ENCODE measurements at regions not wholly inside any gene's neighbourhood (a gene's known extent, or its start where the extent isn't known, plus 50 kb on each side); places are given as distances from the start of the nearest gene placed in this dataset.

DNA sequence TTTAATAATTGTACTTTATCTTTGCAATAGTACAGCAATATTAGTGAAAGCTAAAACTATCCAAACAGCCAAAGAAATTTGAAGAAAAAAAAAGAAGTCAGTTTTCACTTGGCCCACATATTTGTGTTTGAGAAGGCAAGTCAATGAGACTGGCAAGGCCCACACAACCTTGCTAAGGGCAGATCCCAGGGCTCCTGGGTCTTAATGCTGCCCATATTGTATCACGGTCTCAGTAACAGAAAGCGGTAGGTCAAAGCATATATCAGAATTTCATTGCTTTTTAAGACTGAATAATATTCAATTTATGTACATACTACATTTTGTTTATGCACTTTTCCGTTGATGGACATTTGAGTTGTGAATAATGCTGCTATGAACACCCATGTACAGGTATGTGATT is 262.0 kb upstream of the TOPAZ1 start:
- H3K4me3 Mint-ChIP-seq = no peak overlapping the region

DNA sequence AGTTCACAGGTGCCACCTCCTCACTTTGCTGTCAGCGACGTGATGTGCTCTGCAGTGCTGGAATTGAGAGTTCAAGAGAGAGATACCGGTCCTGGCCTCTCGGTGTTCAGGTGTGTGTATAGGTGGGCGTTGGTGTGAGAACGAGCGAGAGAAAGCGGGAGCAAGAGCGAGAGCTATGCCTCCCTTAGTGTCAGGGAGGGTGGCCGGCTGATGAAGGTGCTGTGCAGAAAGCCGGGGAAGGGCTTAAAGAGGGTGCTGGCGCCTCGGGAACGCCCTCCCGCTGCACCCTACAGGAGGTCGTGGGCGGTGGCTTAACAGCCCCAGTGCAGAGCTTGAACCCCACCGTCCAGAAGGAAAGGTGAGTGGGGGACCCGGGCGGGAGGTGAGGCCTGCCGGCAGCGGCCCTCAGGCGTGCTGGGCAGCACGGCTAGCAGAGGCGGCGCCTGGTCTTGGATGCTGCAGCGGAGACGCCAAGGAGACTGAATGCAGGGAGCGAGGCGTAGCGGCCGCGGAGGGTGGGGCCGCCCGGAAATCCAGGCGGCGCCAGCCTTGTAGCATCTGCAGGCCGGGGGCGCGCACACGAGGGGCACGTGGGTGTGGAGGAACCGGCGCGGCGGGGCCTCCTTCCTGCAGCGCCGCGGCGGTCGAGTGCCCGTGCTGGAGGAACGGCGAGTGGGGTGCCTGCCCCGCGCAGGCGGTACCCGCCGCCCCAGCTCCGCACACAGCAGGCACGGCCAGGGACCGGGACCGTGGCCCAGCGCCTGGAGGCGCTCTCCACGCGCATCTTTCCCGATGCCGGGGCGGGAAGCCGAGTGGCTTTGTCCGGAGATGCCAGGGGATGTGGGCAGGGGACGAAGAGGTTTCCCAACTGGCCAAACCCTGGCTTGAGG is 246.8 kb upstream of the TOPAZ1 start:
- Mint-ChIP-seq H3K27ac (no peak overlapping the region), H3K4me1 (peaks cover 42% of the 10 kb centered on the region), H3K27me3 (ENCODE audit: low read depth, poor library complexity) (peaks cover 80% of the 10 kb centered on the region), H3K9me3 (peaks cover 43% of the 10 kb centered on the region), H3K4me3 (peak overlapping the region; percentile 82), H3K36me3 (ENCODE audit: low read depth) (peaks cover 12% of the 10 kb centered on the region)
- DNase-seq = peak; percentile 63
- TF ChIP-seq, protein P1, sequence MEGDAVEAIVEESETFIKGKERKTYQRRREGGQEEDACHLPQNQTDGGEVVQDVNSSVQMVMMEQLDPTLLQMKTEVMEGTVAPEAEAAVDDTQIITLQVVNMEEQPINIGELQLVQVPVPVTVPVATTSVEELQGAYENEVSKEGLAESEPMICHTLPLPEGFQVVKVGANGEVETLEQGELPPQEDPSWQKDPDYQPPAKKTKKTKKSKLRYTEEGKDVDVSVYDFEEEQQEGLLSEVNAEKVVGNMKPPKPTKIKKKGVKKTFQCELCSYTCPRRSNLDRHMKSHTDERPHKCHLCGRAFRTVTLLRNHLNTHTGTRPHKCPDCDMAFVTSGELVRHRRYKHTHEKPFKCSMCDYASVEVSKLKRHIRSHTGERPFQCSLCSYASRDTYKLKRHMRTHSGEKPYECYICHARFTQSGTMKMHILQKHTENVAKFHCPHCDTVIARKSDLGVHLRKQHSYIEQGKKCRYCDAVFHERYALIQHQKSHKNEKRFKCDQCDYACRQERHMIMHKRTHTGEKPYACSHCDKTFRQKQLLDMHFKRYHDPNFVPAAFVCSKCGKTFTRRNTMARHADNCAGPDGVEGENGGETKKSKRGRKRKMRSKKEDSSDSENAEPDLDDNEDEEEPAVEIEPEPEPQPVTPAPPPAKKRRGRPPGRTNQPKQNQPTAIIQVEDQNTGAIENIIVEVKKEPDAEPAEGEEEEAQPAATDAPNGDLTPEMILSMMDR (IDR thresholded peaks at IDR 0.05) = no peak

More for the DNA sequence above, 262.0 kb upstream of the TOPAZ1 start:
- Mint-ChIP-seq H3K27me3 (ENCODE audit: low read depth, poor library complexity) (peaks cover 6% of the 10 kb centered on the region), H3K27ac (no peak overlapping the region), H3K9me3 (peaks cover 20% of the 10 kb centered on the region), H3K36me3 (ENCODE audit: low read depth) (no peaks in the 10 kb centered on the region), H3K4me1 (peaks cover 8% of the 10 kb centered on the region)
- TF ChIP-seq, protein P1 (IDR thresholded peaks at IDR 0.05) = no peak
- DNase-seq = no peak

DNA sequence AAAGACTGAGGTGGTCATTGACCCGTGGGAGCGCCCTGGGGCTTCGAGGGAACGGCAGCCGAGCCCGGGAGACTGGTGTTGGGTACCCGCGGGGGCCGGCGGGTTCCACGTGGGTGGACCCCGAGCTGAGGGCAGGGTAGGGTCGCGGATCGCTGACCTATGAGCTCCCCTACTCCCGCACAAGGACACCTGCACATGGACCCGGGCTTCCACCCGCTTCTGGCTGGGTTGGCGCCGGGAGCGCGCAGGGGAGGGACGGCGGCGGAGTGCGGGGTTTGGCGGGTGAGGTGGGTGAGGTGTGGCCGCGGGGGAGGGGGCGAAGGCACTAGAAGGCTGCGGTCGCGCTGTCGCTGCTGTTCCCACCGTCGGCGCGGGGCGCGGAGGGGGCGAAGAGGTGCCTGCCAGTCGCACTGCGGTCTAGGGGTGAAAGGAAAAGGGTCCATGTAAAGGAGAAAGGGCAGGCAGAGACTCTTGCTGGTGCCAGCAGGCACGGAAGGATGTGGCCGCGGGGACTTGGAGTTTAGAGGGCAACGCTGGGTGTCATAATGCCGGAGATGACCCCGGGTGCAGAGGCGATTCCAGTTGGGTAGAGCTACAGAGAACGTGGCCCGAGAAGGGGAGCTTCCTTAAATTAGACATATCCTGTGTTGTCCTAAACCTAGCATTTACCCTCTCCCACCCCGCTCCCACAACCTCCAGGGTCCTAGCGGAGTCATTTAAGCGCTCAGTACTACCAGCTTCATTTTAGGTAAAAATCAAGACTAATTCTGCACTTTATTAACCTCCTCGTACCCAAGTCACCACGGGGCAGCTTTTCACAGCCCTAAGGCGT is 245.9 kb upstream of the TOPAZ1 start:
- Mint-ChIP-seq H3K4me3 (peak overlapping the region; percentile 79), H3K36me3 (ENCODE audit: low read depth) (peaks cover 11% of the 10 kb centered on the region), H3K4me1 (peaks cover 43% of the 10 kb centered on the region), H3K27me3 (ENCODE audit: low read depth, poor library complexity) (peaks cover 81% of the 10 kb centered on the region), H3K27ac (no peak overlapping the region), H3K9me3 (peaks cover 37% of the 10 kb centered on the region)
- TF ChIP-seq, protein P1 (IDR thresholded peaks at IDR 0.05) = no peak
- peak; percentile 50 for DNase-seq

DNA sequence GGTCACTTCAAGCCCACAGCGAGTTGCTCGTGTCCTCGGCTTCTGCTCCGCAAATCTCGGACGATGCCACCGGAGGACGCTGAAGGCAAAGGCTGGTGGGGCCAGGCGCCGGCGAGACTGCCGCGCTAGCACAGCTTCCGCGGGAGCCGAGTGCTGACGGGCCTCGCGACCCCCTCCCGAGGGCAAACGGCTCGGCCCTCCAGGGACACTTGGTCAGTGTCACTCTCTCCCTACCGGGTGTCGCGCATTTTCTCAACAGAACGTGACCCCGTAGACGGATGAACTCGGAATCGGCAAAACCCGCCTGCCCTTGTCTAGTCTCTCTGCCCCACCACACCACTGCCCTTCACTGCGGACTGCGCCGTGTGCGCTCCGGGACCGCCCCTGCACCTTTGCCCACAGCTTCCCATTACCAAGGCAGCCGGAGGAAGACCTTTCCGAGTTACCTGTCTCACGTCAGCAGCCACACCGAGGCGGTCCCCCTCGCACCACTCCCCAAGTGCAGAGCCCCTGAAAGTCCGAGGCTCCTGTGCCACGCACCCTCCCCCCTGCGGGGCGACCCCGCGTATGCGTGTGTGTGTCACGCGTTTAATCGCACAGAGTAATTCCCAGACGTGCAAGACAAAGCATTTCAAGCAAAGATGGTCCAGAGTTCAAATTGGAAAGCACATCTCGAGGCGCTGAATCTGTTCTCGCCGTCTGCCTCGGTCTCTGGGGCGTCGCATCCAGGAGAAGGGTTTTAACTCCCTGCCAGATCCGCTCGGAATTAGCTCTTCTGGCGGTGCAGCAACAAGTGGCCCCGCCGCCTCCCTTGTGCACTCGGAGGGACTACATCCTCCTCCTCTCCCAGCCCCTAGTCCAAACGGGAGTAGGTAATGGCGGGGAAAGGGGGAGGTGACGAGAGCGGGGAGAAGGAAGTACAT is 245.0 kb upstream of the TOPAZ1 start:
- peak; percentile 62 for DNase-seq
- Mint-ChIP-seq H3K9me3 (peaks cover 28% of the 10 kb centered on the region), H3K27me3 (ENCODE audit: low read depth, poor library complexity) (peaks cover 86% of the 10 kb centered on the region), H3K4me3 (peak overlapping the region; percentile 79), H3K27ac (no peak overlapping the region), H3K36me3 (ENCODE audit: low read depth) (peaks cover 5% of the 10 kb centered on the region), H3K4me1 (peaks cover 43% of the 10 kb centered on the region)
- TF ChIP-seq, protein P1 (IDR thresholded peaks at IDR 0.05) = no peak

DNA sequence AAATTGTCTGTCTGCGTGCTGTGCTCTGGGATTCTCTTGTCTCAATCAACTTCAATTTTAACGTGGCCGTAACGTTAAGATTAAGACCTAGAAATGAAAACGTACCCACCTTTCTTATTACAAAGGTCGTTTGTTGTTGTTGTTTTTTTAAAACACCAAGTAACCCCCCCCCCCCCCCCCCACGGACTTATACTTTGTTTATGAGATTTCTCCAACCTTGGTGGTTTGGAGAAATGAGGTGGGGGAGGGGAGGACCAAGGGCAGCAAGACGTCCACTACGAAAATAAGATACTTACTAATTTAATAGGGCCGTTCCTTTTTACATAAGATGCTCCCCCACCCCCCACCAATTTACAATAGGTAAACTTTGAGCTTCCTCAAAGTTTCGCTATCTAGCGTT is 244.4 kb upstream of the TOPAZ1 start:
- TF ChIP-seq, protein P1 (IDR thresholded peaks at IDR 0.05) = no peak
- Mint-ChIP-seq H3K27ac (no peak overlapping the region), H3K27me3 (ENCODE audit: low read depth, poor library complexity) (peaks cover 87% of the 10 kb centered on the region), H3K9me3 (peaks cover 21% of the 10 kb centered on the region), H3K36me3 (ENCODE audit: low read depth) (no peaks in the 10 kb centered on the region), H3K4me1 (peaks cover 43% of the 10 kb centered on the region), H3K4me3 (peak overlapping the region; percentile 81)
- DNase-seq = no peak

Measured in nephron progenitor cell (in vitro differentiated cells).